DMS153 treated with DMSO at 0.1 percent for 48 hours (cell line): ENCODE measurements at regions not wholly inside any gene's neighbourhood (a gene's known extent, or its start where the extent isn't known, plus 50 kb on each side); places are given as distances from the start of the nearest gene placed in this dataset.
"Not testable (repeated sequence)": the region's sequence is repeated elsewhere in the genome, so short reads cannot be mapped to it uniquely, and the experiment has no call there.

Experiments used
- DNase-seq: peaks from one replicate; lab custom pipeline; 2025; ENCODE audit not compliant: unreplicated experiment; lab: John Stamatoyannopoulos, UW

DNA sequence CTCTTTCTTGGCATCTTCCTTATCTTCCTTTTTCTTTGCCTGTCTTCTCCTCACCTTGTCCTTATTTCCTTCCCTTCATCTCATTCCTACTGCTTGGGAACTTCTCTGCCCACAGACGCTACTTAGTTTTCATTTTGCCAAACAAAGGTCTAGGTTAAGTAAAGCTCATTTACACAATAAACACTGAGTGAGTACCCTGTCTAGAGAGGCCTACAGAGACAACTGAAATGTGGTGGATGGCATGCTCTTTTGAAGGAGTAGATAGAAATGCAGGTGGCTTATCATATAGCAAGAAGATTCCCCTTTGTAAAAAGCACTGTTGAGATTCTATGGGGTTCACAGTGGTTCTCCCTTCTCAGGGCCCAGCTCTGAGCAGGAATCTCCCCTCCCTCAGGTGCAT is 319.0 kb downstream of the CNTN3 start:
- no peak for DNase-seq

DNA sequence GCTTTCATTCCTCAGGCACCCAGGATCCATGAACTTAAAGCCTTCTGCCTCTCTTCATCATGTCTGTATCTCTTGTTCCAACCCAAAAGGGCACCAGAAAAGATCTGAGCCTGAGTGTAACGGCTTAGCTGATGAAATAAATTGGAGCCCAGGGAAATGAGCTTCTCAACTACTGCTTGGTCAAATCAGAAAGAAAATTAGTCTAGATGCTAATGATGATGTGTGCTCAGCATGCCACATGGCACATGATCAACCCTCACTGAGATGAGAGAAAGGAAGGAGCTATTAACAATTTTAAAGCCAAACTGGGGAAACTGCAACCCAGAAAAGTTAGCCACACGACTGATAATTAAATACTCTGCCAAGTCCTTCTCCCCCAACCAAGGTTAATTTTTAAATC is 325.7 kb downstream of the CNTN3 start:
- no peak for DNase-seq

GRCh38 chr3:74287557-74287956 is 326.9 kb downstream of the CNTN3 start:
- no peak for DNase-seq

GRCh38 chr3:74282202-74282601 is 332.3 kb downstream of the CNTN3 start:
- no peak for DNase-seq

DNA sequence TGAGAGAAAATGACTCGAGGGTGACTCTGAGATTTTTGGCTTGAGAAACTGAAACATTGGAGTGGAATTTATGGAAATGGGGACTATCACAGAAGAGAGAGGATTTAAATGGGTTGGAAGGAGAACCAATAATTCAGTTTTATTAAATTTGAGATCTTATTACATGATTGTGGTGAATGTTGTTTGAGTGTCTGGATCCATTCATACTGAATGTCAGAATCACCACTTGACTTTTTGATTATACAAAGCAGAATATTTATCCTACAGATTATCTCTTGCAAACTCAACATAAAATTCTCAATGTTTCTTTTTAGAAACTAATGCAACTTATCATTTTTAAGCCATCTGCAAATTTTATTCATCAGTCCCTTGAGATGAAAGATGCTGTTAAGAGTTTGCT is 332.8 kb downstream of the CNTN3 start:
- no peak for DNase-seq

- DNase-seq, result no peak
Measured at GRCh38 chr3:74273555-74274402, 340.7 kb downstream of the CNTN3 start.

DNA sequence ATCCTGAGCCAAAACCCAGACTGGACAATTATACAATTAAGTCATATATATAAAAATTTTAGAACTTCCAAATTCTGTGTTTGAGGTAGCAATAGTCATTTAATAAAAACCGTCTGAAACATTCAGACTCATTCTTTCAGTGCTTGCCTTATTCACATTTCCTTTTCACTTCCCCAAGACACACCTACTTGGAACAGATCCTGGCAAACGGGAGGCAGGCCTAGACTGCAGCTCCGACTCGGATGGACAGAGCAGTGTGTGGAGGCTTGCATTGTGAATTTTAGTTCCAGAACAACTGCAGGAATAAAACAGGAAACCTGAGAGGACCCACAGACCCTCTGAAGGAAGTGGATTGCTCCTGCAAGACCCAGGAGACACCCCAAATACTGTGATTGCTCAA is 341.4 kb downstream of the CNTN3 start:
- DNase-seq, result no peak

- no peak for DNase-seq
Measured at GRCh38 chr3:74271541-74271940, 342.9 kb downstream of the CNTN3 start.

GRCh38 chr3:74269689-74270088 is 344.8 kb downstream of the CNTN3 start:
- no peak for DNase-seq

GRCh38 chr3:74268753-74269152 is 345.7 kb downstream of the CNTN3 start:
- no peak for DNase-seq

DNA sequence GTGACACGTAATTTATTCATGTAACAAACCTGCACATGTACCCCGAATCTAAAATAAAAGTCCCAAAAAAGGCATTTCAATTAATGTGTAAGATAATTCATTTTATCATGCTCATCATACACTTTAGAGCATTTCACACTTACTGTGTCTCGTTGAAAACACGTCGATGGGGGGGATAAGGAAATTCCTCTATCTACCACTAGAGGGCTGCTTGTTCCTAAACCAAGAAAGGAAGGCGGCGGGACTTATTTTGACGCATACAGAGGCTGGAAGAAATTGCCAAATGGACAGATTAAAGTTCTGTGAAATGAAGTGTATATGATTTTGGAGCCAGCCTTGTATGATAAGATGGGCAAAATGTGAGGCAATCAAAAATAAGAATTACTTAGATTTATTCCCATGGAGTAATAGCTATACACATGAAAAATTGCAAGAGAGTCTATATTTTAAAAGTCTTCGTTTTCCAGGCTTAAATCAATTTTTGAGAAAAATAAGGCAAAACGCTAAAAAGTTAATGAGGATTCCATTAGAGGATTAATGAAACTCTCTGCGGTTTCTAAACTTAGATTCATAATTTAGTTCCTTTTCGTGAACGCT is 346.8 kb downstream of the CNTN3 start:
- DNase-seq, result no peak

GRCh38 chr3:74267131-74267530 is 347.3 kb downstream of the CNTN3 start:
- no peak for DNase-seq

DNA sequence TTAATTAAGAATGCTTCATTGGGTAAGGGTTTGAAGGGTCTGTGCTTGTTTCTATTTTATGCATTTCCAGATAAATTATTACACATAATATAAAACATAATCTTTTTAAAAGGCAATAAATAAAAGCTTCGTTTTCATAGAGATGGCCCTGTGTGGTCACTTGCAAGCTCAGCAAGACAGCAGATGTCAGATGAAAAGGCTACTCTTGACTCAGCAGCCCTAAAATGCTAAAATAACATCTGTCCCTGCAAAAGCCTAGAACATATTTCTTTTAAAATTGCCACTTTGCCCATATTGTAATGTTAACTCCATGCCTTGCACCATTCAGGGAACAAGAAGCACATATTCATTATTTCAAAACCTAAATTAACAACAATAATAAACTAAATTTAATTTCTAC is 349.4 kb downstream of the CNTN3 start:
- no peak for DNase-seq

- no peak for DNase-seq
Measured at GRCh38 chr3:74263031-74263430, 351.4 kb downstream of the CNTN3 start.

DNA sequence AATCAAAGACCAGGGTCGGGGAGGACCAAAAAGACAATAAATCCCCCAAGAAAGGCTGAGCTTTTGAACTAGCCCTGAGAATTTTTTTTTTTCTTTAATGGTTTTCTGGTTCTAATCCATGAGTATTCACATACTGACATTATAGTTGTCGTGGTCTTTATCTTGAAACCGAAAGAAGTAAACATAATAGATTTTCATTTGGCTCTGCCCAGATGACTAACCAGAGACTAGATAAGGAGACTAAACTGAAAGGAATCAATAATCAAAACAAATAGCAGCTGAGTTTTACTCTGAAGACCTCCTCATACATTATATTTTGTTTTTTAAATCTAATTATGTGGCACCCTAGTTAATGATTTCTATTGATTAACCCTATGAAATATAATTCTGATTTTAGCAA is 381.4 kb downstream of the CNTN3 start:
- DNase-seq, result no peak

DNA sequence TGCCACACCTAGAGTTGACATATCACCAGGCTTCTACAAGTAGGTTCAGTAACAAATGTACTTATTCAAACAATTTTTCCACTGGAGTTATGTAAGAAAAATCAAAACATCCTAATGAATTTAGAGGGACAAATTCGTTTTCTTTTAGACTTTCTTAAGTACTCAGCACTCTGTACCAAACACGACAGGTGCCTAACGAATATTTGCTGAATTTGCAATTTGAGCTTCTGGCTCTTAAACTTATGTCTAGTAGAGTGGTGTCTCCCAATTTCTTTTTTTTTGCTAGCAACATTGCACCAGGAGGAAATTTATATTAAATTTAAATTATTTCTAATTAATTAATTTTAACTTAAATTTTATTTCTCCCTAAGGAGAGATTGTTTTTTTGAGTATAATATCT is 397.0 kb downstream of the CNTN3 start:
- no peak for DNase-seq

DNA sequence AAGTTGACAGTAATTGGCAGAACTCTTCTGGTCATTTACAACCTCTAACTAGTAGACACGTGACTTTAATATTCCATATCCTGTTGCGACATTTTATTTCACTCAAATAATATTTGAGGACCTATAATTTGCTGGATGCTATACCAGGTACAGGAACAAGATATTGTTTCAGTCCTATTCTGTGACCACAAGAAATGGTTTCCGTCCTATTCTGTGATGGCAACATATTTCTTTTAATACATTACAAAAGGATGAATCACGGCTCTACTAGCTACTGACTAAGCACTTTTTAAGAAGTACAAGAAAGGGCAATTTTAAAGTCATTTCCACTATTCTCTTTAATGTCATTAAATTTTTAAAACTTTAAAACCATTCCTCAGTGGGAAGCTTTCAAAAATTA is 400.2 kb downstream of the CNTN3 start:
- DNase-seq, result no peak

GRCh38 chr3:74210739-74211138 is 403.7 kb downstream of the CNTN3 start:
- no peak for DNase-seq

- peak; percentile 2 for DNase-seq
Measured at GRCh38 chr3:74200952-74201351, 413.5 kb downstream of the CNTN3 start.

- not testable (repeated sequence) for DNase-seq
Measured at GRCh38 chr3:74178664-74179063, 435.8 kb downstream of the CNTN3 start.

GRCh38 chr3:74173090-74173489 is 441.4 kb downstream of the CNTN3 start:
- DNase-seq, result no peak

- DNase-seq, result no peak
Measured at GRCh38 chr3:74167926-74168325, 446.5 kb downstream of the CNTN3 start.

DNA sequence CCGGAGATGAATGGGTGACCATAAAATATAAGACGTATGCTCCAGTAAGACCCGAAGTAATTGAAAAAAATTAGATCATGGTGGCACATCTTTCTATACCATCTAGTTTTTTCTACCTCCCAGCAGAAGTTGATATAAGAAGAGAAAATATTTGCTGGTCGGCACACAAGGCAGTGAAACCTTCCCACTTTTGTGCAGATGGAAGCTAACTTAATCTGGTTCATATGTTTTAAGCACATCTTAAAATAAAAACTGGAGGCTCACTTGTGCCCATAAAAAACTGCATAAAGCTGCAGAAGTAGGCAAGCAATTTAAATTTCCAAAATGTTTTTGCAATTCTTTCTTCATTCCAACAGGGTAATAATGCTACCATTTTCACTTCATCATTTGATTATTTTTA is 449.2 kb downstream of the CNTN3 start:
- no peak for DNase-seq
